ENCODE measurements at regions not wholly inside any gene's neighbourhood (a gene's known extent, or its start where the extent isn't known, plus 50 kb on each side); places are given as distances from the start of the nearest gene placed in this dataset.

DNA sequence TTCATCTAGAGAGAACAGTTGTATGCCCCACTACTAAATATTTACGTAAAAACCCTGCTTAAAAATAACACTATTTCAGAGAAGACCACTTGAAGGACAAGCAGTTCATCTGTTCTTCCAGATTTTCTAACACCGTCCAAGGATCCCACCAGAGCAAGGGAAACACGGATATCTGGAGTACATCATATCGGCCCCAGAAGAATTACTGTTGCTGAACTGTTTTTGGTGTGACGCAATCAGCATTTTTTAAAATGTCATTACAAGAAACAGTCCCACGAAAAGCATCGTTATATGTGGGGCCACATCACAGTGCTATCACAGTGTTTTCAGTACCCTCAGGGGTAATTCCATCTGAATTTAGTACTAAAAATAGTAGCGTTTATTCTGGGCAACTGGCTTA is 134.5 kb upstream of the PKDCC start:
- DNase-seq, result no peak

DNA sequence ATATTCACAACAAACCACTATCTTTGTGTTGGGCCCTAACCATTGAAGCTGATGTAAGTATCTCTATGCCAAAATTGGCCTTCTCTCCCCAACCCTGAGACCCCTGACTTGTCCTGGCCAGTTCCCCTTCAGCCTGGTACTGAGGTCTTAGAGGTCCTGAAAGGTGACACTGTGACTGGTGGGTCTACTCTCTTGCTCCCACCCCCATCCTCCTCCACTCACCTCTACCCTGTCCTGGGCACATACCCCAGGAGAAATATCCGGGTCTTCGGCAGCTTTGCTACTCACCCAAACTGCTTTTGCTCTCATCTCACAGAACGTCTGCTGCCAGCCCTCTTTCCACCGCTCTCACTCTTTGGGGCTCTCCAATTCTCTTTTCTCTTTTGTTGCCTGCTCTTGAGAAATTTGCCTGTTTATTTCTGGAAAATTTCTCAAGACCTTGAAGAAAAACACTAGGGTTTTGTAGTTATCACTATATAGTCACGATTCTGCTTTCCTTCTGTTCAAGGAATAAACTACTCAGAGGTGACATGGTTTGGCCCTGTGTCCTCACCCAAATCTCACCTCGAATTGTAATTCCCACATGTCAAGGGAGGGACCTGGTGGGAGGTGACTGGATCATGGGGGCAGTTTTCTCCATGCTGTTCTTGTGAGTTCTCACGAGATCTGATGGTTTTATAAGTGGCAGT is 133.8 kb upstream of the PKDCC start:
- no peak for DNase-seq

DNA sequence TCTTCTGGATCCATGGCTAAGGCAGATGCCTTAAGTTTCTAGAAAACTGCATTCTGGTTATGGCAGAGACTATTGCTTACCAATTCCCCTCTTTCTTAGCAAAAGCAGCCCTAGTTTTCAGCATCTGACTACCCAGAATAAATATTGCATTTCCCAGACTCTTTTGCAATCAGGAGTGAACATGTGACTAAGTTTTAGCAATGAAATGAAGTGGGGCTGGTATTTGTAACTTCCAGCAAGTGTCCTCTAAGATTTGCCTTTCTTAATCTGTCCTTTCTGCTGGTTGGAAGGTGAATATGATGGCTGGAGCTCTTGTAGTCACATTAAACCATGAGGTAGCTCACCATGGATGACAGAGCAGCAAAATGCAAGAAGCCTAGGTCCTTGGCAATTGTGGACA is 132.9 kb upstream of the PKDCC start:
- no peak for DNase-seq

DNA sequence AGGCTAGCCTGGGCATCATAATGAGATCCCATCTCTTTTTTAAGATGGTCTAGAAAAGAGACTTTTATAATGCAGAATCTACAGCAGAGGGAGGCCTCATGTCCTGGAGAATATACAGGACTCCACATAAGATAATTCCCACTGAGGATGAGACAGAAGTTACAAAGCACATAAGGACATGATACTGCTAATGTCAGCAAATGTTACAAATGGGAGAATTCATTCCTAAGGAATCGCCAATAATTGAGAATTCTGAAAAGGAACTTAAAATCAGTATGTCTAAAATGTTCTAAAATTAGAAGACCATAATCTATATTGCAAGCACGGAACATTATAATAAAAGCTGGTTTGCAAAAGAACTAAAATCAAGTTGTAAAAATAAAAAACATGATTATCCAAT is 131.6 kb upstream of the PKDCC start:
- DNase-seq, result no peak

DNA sequence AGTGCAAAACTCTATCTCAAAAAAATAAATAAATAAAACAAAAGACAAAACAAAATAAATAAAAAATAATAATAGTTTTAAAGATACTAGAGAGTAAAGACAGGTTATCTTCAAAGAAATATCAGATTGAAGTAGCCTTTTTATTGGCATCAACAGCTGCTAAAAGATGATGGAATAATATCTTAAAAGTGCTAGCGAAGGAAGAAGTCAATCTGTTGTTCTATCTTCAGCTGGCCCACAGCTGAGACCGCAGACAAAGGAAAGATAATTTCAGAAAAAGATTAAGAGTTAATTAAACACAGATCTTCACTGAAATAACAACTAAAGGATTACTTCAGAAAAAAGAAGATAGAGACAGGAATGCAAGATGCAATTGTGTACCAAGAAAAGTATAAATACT is 130.2 kb upstream of the PKDCC start:
- DNase-seq, result no peak

DNA sequence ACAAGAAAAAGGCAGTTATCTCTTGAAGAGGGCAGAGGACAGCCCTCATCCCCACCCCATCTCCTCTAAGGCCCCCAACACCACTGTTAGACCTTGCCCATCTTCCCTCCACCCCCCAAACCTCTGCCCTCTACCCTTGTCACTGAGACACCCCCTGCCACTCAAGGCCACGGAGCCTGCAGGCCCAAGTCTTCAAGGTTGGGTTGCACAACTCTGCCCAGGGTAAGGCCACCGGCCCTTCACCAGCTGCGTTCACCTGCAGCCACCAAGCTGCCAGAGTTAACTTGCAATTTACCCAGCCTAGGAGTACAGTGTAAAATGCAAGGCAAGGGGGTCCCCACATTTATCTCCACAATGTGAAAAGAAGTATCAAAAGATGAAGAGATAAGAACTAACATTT is 128.7 kb upstream of the PKDCC start:
- DNase-seq, result no peak

DNA sequence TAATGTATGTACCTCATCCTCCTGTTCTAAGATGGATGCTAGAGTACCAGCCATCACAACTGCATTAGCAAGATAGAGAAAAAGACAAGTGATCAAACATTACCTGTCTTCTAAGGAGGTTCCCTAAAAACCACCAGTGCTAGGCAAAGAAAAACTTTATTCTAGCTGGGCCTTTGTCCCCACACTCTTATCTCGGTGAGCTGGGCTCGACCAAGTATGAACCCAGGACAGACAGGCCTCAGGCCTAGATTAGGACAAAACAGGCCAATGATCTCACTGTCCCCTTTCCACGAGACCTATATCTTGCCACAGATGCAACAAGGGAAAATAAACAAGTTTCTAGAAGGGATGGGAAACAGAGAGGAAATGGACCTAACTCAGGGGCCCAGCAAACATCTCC is 127.6 kb upstream of the PKDCC start:
- no peak for DNase-seq

DNA sequence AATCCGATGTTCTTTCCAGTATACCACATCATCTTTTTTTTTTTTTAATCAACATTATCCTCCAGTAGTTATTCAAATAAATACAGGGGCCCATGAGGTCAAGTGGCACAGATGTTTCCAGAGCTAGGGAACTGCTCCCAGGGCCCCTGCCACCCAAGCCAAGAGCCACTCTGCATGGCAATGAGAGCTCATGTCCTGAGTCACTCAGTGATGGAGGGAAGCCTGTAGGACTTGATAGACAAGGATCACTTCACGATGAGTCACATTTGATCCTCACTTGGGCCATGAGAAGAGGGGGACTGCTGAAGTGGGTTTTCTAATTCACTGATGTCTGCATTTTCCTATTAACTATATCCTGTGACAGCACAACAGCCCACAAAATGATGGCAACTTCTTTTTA is 127.0 kb upstream of the PKDCC start:
- no peak for DNase-seq

DNA sequence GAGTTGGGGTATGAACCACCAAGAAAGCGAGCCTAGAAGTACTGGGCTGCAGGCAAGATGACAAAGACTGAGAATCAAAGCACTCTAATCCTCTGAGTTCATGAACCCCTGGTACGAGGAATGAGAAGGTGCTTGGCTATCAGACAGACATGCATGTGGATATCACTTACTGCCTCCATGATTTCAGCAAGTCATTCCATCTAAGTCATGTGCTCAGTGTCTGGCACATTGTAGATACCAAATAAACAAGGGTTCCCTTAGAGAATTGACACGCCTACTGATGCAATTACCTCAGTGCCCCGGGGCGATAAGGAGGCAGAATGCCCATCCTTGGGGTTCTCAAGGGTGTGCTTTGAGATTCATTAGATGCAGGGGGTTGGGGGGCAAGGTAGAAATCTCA is 125.6 kb upstream of the PKDCC start:
- DNase-seq, result no peak

DNA sequence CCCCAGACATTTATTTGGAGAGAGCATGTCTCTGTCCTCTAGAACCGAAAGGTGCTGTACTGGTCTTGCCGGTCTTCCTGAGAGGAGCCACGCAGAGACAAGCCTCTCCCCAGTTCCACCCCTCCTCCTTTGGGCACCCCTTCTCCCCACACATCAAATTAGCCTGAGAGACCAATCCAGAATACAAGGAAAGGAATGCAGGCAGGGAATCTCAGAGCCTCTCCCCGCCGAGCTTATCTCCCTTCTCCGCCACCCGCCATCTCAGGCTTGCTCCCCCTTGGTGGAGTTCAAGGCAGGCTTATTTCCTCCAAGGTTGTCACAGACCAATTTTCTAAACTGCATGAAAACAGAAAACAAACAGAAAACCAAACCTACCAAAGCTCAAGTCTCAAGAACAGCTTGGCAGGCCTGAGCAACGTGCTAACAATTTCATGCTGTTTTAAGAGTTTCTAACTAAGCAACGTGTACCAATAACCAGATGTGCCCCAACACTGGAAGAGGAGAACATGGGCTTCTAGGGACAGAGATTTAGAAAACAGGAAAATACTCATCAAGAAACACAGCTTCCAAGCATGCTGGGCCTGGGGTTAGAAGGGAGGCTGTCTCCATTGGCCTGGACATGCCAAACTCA is 124.5 kb upstream of the PKDCC start:
- no peak for DNase-seq

DNA sequence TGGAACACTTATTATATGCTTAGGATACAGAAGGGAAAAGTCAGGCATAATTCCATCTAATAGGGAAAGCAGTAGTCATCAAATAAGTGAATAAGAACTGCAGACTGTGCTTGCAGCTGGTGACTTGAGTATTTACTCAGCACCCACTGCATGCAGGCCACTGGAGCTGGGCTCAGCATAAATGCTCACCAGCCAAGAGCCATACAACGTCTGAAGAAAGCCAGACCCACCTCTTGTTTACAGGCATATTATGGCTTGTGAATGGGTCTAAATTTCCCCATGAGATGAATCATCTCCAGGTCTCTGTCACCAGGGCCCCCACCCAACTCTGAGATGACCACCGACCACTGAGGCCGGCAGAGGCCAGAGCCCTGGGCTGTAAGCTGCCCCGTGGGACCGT is 123.8 kb upstream of the PKDCC start:
- DNase-seq, result no peak

DNA sequence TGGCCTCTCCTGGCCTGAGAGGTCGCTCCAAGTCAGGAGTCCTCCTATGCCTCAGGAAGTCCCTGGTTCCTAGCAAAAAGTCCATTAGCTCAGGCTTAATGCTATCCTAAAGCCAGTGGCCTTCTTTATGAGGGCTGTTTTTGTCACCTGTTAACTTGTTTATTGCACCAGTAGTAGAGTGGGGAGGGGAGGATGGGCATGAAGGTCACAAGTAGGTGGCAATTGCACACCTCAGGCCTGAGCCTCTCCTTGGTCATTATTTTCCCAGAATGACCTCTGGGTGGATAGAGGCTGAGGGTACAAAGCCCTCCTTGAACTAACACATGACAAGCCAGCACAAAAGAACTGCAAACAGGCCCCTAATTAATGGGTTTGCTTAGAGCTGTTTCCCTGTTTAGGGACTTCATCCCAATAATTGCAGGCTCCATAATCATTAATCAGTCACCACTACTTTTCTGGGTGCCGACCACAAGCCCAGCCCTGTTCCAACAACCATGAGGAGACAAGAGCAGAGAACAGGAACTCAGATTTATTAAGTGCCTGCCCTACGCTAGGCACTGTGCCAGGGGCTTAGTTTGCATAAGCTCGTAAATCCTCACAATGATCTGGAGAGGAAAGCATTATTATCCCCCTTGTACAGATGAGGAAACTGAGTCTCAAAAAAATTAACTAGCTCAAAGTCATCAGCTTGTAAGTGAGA is 123.0 kb upstream of the PKDCC start:
- no peak for DNase-seq

DNA sequence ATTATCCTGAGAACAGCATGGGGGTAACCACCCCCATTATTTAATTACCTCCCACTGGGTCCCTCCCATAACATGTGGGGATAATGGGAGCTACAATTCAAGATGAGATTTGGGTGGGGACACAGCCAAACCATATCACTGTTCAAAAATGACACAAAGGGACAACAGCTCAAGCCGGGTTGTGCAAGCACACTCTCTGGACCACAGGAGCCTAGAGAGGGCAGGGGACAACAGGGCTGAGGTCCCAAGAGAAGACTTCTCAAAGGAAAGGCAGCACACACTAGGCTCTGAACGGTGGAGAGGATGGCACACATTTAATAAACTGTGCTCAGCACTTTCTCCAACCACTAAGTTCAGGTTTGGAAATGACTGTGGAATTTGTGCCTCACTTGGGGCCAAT is 122.1 kb upstream of the PKDCC start:
- no peak for DNase-seq

DNA sequence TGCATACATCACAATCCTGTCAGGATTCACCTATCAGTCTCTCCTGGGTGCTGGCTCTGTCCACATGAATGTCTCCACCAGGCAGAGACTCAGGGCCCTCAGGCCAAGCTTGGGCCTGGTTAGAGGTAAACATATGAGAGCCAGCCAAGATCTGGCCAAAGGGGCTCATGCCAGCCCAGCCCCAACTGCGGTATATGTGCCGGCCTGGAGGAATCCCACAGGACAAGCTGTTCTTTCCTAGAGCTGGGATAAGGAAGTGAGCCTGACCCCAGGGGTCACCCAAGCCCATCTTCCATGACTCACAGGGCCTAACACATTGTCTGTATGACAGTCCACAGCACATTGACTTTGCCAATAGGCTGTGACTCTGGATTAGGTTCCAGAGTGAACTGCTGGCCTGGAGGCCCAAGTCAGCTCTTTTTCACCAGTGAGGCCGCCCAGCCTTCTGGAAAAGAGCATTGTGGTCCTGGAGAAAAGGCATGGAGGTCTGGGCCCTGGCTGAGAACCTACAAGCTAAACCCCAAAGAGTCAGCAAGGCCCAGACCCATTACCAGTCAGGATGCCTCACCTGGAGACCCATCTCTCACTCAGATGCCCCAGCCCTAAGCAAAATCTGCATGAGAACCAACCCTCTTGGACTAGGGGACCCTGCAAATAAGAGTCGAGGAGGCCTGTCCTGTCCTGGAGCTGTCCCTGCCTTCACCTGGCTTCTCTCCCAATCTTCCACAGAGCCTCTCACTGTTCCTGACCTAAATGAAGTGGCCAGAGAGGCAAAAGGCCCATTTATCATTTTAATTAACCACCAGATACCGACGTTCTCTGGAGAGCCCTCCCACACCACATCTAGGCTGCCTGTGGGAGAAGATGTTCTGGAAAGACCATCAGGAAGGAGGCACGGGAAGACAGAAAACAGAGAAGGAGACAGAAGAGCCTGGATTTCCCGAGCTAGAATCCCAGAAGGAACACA is 120.9 kb upstream of the PKDCC start:
- no peak for DNase-seq

DNA sequence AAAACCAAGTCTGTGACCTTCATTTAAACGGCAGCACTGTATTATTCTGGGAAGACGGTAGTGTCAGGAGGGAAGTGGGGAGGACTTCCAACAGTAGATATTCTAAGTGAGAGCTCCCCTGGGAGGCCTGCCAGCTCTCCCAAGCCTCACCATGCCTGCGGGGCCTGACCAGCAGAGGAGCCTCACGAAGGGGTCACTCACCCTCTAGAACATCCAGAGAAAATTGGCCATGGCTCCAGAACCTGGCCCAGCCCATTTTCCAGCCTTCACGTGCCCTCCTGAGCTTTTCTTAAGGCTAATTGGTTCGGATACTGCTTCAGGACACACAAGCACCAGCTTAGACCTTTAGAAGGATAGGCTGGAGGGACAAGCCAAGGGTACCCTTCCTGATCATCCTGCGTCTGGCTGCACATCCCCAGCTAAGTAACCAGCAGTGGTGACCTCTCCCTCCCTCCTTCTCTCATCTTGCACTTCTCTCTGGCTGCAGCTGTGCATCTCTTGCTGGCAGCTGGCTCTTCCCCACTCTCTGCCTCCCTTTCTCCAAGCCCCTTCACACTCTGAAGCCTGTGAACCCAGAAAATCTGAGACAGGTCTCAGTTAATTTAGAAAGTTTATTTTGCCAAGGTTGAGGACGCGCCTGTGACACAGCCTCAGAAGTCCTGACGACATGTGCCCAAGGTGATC is 120.1 kb upstream of the PKDCC start:
- no peak for DNase-seq

DNA sequence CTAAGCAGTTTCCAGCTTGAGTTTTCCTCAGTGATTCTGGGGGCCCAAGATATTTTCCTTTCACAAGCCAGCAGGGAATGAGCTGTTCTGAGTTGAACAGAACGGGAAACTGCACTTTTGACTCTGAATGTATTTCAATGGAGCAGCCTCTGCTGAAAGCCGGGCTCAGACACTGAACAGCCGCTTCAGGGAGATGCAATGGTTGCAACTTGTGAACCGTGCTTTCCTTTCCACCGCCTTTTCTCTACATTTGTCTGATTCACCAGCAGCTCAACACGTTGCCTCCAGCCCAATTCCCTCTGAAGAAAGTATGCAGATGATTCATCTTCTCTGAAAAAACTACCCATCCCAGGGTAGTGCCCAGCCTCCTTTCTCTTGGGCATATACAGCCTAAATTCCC is 119.3 kb upstream of the PKDCC start:
- DNase-seq, result no peak

DNA sequence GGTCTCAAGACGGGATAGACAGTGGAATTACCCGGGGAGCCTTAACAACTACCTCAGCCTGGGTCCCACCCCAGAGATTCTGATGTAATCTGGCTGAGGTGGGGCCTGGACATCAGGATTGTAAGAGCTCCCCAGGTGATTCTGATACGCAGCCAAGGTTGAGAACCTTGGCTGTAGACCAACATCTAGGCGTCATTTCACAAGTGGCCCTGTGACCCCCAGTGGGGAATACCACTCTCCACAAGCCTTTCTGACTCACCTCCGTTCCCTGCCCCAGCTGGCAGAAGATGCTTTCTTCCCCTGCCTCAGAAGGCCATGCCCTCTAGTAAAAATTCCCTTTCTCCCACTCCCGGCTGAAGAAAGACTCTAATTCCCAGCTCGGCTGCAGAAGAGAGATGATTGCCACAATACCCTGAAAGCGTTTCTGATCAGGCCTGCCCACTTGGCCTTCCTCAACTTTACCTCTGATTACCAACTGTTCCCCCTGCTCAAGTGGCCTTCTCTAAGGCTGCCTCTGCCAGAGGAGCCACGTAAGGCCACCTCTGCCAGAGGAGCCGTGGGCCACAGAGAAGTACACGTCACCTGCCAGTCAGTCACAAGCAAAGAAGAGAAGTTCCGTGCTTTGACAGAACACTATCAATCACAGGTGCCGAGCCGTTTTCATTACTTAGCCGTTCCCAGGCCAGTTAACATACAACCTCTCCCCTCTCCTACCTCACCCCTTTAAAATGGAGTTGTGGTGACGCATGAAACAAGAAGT is 116.8 kb upstream of the PKDCC start:
- no peak for DNase-seq

DNA sequence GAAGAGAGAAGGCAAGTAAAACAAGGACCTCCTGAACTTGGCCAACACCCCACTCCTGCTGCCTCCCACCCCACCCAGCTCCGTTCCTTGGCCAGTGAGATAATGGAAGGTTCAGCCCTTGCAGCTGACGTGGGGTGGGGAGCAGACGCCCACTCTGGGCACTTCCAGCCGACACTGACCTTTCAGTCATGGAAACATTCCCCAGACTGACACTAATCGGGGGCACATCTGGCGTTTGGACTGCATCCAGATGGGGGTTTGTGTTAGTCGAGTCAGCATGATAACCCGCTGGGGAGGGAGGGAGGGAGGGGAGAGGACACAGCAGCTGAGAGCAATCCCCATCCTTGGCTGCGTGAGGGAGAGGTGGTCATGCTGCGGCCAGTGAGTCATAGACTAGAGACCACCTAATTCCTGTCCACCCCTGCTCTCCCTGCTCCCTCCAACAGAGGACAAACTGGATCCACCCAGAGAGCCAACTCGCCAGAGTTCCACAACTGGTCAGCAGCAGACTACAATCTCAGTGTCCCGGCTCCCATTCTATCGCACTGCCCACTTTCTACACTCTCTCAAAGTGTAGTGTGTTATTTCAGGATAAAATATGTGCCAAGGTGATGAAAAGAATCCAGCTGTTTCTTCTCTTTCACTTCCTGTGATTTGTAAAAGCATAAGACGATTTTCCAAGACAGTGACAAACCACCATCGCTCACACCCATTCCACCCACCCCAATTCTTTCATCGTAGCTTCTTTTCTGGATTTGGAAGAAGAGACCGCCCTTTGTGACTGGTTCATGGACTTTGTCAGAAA is 115.4 kb upstream of the PKDCC start:
- peak; percentile 76 for DNase-seq

DNA sequence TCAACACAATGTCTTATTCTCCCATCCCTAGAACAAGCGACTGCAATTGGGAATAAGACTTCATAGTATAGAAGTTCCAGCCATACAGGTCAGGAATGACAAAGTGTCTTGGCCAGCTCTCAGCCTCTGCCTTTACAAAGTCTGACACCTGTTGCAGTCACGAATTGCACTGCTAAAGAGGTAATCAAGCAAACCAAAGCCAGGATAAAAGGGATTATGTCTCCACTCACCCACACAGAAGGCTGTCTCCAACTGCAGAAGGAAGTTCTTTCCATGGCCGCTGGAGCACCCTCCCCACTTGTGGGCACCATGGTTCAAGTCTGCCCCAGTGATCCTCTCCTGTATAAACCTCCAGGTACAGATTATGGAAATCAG is 114.8 kb upstream of the PKDCC start:
- DNase-seq, result no peak
